K562 (cell line): ENCODE measurements at regions not wholly inside any gene's neighbourhood (a gene's known extent, or its start where the extent isn't known, plus 50 kb on each side); places are given as distances from the start of the nearest gene placed in this dataset.
A peak's percentile ranks its signal among the peaks of the same experiment; 100 is the strongest.

Source experiments
- ARID1B ChIP-seq: fragments of 450-650 bp; IDR thresholded peaks from 2 replicates; pipeline ENCODE4 v1.6.1; 2016; ENCODE audit warnings: antibody characterized with exemption, mild to moderate bottlenecking, inconsistent platforms
- CREB1 ChIP-seq, 2 experiments: sonication (generic) in 1 of 2; formaldehyde crosslinking in 1 of 2; IDR thresholded peaks; 2 replicates each; pipeline versions ENCODE4 v1.6.1 to v1.8.0; 2012 to 2022; ENCODE audit warnings: inconsistent platforms in 1 of 2, mild to moderate bottlenecking in 1 of 2, missing genetic modification reagents in 1 of 2, moderate library complexity in 1 of 2
- DEAF1 ChIP-seq: fragments of 450-650 bp; formaldehyde crosslinking; IDR thresholded peaks from 2 replicates; pipeline ENCODE4 v1.4.0; 2020; ENCODE audit warnings: mild to moderate bottlenecking, moderate library complexity
- ELK1 ChIP-seq: sonication (generic); formaldehyde crosslinking; IDR thresholded peaks from 2 replicates; pipeline ENCODE4 v1.8.1; 2022; ENCODE audit warnings: missing genetic modification reagents
- FIP1L1 ChIP-seq: fragments of 200-400 bp; formaldehyde crosslinking; IDR thresholded peaks from 2 replicates; pipeline ENCODE4 v1.6.1; 2018; ENCODE audit warnings: mild to moderate bottlenecking, low read depth, low read length; ENCODE audit not compliant: poor library complexity, severe bottlenecking
- FOXA3 ChIP-seq, 2 experiments: fragments of 450-650 bp in 1 of 2; sonication (generic) in 1 of 2; formaldehyde crosslinking; IDR thresholded peaks in 1 of 2; conservative IDR thresholded peaks in 1 of 2; 2 replicates each; pipeline versions ENCODE4 v1.4.0 to v1.8.0; 2020 to 2022; ENCODE audit warnings: mild to moderate bottlenecking in 2 of 2, missing genetic modification reagents in 1 of 2
- FOXJ3 ChIP-seq: sonication (generic); formaldehyde crosslinking; IDR thresholded peaks from 2 replicates; pipeline ENCODE4 v1.4.0; 2020; ENCODE audit warnings: mild to moderate bottlenecking, missing genetic modification reagents
- HEY1 ChIP-seq: fragments of 250-450 bp; sonication (Bioruptor Pico); IDR thresholded peaks from 2 replicates; pipeline ENCODE4 v1.5.0; 2020; ENCODE audit warnings: mild to moderate bottlenecking, moderate library complexity, borderline replicate concordance
- HSF4 ChIP-seq: fragments of 250-450 bp; sonication (Bioruptor Pico); IDR thresholded peaks from 2 replicates; pipeline ENCODE4 v2.1.2; 2022; ENCODE audit warnings: mild to moderate bottlenecking, moderate library complexity, borderline replicate concordance
- RFX5 ChIP-seq: IDR thresholded peaks from 2 replicates; pipeline ENCODE4 v1.6.1; 2011; ENCODE audit warnings: low read depth, mild to moderate bottlenecking, improper control_type of control experiment, low read length
- TFAM ChIP-seq: fragments of 250-450 bp; sonication (Bioruptor Pico); conservative IDR thresholded peaks from 2 replicates; pipeline ENCODE4 v1.5.0; 2021; ENCODE audit warnings: mild to moderate bottlenecking, moderate library complexity
- THRAP3 ChIP-seq: fragments of 450-650 bp; IDR thresholded peaks from 2 replicates; pipeline ENCODE4 v1.6.1; 2016; ENCODE audit warnings: mild to moderate bottlenecking, inconsistent platforms, borderline replicate concordance
- ZBTB11 ChIP-seq, 3 experiments: fragments of 200-800 bp in 1 of 3; fragments of 250-450 bp in 1 of 3; fragments of 450-650 bp in 1 of 3; sonication (Bioruptor Pico) in 1 of 3; sonication (Bioruptor generic) in 1 of 3; formaldehyde crosslinking in 1 of 3; IDR thresholded peaks; 2 replicates each; pipeline versions ENCODE4 v1.6.1 to v1.8.0; 2016 to 2022; ENCODE audit warnings: mild to moderate bottlenecking in 2 of 3, missing genetic modification characterization in 2 of 3, missing compliant biosample characterization in 1 of 3, moderate library complexity in 1 of 3
- ZNF184 ChIP-seq: sonication (generic); formaldehyde crosslinking; IDR thresholded peaks from 2 replicates; pipeline ENCODE4 v1.5.0; 2020; ENCODE audit warnings: missing genetic modification reagents
- ZNF324 ChIP-seq: fragments of 250-450 bp; sonication (Bioruptor Pico); IDR thresholded peaks from 2 replicates; pipeline ENCODE4 v1.4.0; 2020; ENCODE audit warnings: mild to moderate bottlenecking
- ZNF518B ChIP-seq: fragments of 250-450 bp; sonication (Bioruptor Pico); IDR thresholded peaks from 2 replicates; pipeline ENCODE4 v1.5.0; 2021; ENCODE audit warnings: mild to moderate bottlenecking, moderate library complexity
- ZNF76 ChIP-seq: fragments of 250-450 bp; sonication (Bioruptor Pico); IDR thresholded peaks from 2 replicates; pipeline ENCODE4 v1.4.0; 2020; ENCODE audit warnings: mild to moderate bottlenecking, moderate library complexity, borderline replicate concordance

GRCh38 chr6:152863618-152864326 is 113.2 kb downstream of the VIP start (continued):
- no peak for TF ChIP-seq ZBTB11 (CRISPR knock-in tag; IDR thresholded peaks at IDR 0.05)
- TF ChIP-seq ZNF518B (CRISPR knock-in tag), result no peak
- TF ChIP-seq HEY1 (CRISPR knock-in tag), result no peak
- TF ChIP-seq ZNF324, result peak; percentile 72
- TF ChIP-seq CREB1 (IDR thresholded peaks at IDR 0.05), result no peak
- TF ChIP-seq CREB1 (CRISPR knock-in tag; IDR thresholded peaks at IDR 0.05), result no peak
- TF ChIP-seq ELK1, result no peak
- peak; percentile 80 for TF ChIP-seq DEAF1
- 0 out of 2 replicates have a peak, but pooled peaks have one; percentile 43 for TF ChIP-seq RFX5
- no peak for TF ChIP-seq THRAP3
- peak; percentile 75 to 89; a peak in 3 of 4 replicates for TF ChIP-seq FOXA3 (CRISPR knock-in tag; conservative IDR thresholded peaks at IDR 0.05 in 1 of 2, IDR thresholded peaks at IDR 0.05 in 1 of 2)
- peak; percentile 61; the same call in 1 of the 2 replicates for TF ChIP-seq ARID1B
- TF ChIP-seq HSF4 (CRISPR knock-in tag), result no peak
- TF ChIP-seq ZNF184, result no peak
- TF ChIP-seq TFAM (CRISPR knock-in tag), result no peak
- TF ChIP-seq ZNF76 (CRISPR knock-in tag), result no peak
- no peak for TF ChIP-seq FOXJ3 (CRISPR knock-in tag)
- TF ChIP-seq FIP1L1, result no peak
